B cell (primary cell): ENCODE measurements at regions not wholly inside any gene's neighbourhood (a gene's known extent, or its start where the extent isn't known, plus 50 kb on each side); places are given as distances from the start of the nearest gene placed in this dataset.

Experiments
- ATAC-seq: fragments of 200-7000 bp; cut with Tn5 transposase; one replicate; pipeline ENCODE4 v1.10.0; 2021; ENCODE audit warnings: low read depth, mild to moderate bottlenecking, moderate number of reproducible peaks, moderate library complexity
- CTCF ChIA-PET: fragments of 350-600 bp; sonication (Branson Sonifier 250); formaldehyde crosslinking; loops from one replicate; lab custom pipeline; 2021; ENCODE audit warnings: antibody characterized with exemption, inconsistent platforms; lab: Charles Lee
- POLR2A ChIA-PET: fragments of 350-600 bp; sonication (Branson Sonifier 250); formaldehyde crosslinking; loops from one replicate; lab custom pipeline; 2021; ENCODE audit warnings: antibody characterized with exemption; lab: Charles Lee
- DNase-seq: peaks from one replicate; pipeline ENCODE4 v3.0.0; 2013
- H2AFZ ChIP-seq: 2 replicates; pipeline ENCODE4 v1.6.1; 2012; ENCODE audit warnings: mild to moderate bottlenecking, low read depth, low read length; ENCODE audit not compliant: insufficient read depth, poor library complexity, severe bottlenecking
- H3K27ac ChIP-seq, 2 donors: 1 replicate in 1 of 2; 2 replicates in 1 of 2; pipeline ENCODE4 v1.5.1; 2012 to 2013; ENCODE audit warnings: low read length in 2 of 2, mild to moderate bottlenecking in 2 of 2, moderate library complexity in 1 of 2
- H3K27me3 ChIP-seq, 4 experiments: fragments of 200-600 bp in 1 of 4; sonication (generic) in 1 of 4; replicated peaks in 1 of 4; 1 replicate in 2 of 4; 2 replicates in 2 of 4; pipeline versions ENCODE4 v1.6.1 to v1.7.0; 2013 to 2016; ENCODE audit warnings: low read length in 3 of 4, mild to moderate bottlenecking in 2 of 4, mixed read lengths in 1 of 4, moderate library complexity in 1 of 4; ENCODE audit not compliant: insufficient read depth in 4 of 4, control insufficient read depth in 3 of 4; ENCODE audit errors: control extremely low read depth in 1 of 4
- H3K36me3 ChIP-seq, 2 experiments: replicated peaks in 1 of 2; 1 replicate in 1 of 2; 2 replicates in 1 of 2; pipeline versions ENCODE4 v1.6.1 to v1.7.1; 2013; ENCODE audit warnings: low read length in 1 of 2; ENCODE audit not compliant: insufficient read depth in 2 of 2, control insufficient read depth in 1 of 2; ENCODE audit errors: control extremely low read depth in 1 of 2, extremely low read depth in 1 of 2
- H3K4me1 ChIP-seq, 2 donors: fragments of 200-600 bp in 1 of 2; sonication (generic) in 1 of 2; 1 replicate in 1 of 2; 2 replicates in 1 of 2; pipeline versions ENCODE4 v1.5.1 to v1.6.1; 2013 to 2017; ENCODE audit warnings: low read length in 2 of 2; ENCODE audit not compliant: control insufficient read depth in 2 of 2, insufficient read depth in 2 of 2
- H3K4me2 ChIP-seq: replicated peaks from 2 replicates; pipeline ENCODE3; 2012; ENCODE audit warnings: mild to moderate bottlenecking, low read depth, low read length; ENCODE audit not compliant: poor library complexity, severe bottlenecking
- H3K4me3 ChIP-seq, 5 experiments: fragments of 200-600 bp in 1 of 5; sonication (generic) in 1 of 5; 1 replicate in 3 of 5; 2 replicates in 2 of 5; pipeline versions ENCODE4 v1.5.1 to v1.7.0; 2011 to 2016; ENCODE audit warnings: low read length in 4 of 5, mild to moderate bottlenecking in 4 of 5, low read depth in 2 of 5, control low read depth in 1 of 5, moderate library complexity in 1 of 5; ENCODE audit not compliant: insufficient read depth in 1 of 5; ENCODE audit errors: control extremely low read depth in 1 of 5, extremely low read depth in 1 of 5
- H3K79me2 ChIP-seq: fragments of 200-600 bp; sonication (generic); one replicate; pipeline ENCODE4 v1.6.0; 2016; ENCODE audit warnings: low read length; ENCODE audit not compliant: control insufficient read depth, insufficient read depth
- H3K9ac ChIP-seq: fragments of 200-600 bp; sonication (generic); 2 replicates; pipeline ENCODE4 v1.6.1; 2017; ENCODE audit warnings: mild to moderate bottlenecking, low read length, moderate library complexity
- H3K9me3 ChIP-seq, 3 donors: one replicate each; pipeline versions ENCODE4 v1.6.1 to v1.7.1; 2013; ENCODE audit warnings: low read length in 2 of 3; ENCODE audit not compliant: control insufficient read depth in 2 of 3, insufficient read depth in 1 of 3; ENCODE audit errors: control extremely low read depth in 1 of 3
- H4K20me1 ChIP-seq: 2 replicates; pipeline ENCODE4 v1.6.0; 2012; ENCODE audit warnings: mild to moderate bottlenecking, low read length; ENCODE audit not compliant: insufficient read depth, control insufficient read depth, poor library complexity, severe bottlenecking
- H3K27ac Mint-ChIP-seq: one replicate; pipeline ENCODE4 v1.8.0; 2021; ENCODE audit warnings: mixed read lengths
- H3K27me3 Mint-ChIP-seq: one replicate; pipeline ENCODE4 v1.8.0; 2021; ENCODE audit warnings: mixed read lengths
- H3K4me1 Mint-ChIP-seq: one replicate; pipeline ENCODE4 v1.8.0; 2021; ENCODE audit warnings: mixed read lengths
- H3K4me3 Mint-ChIP-seq: one replicate; pipeline ENCODE4 v1.8.0; 2021; ENCODE audit warnings: mixed read lengths
- H3K9me3 Mint-ChIP-seq: one replicate; pipeline ENCODE4 v1.8.0; 2022; ENCODE audit warnings: mixed read lengths; ENCODE audit not compliant: insufficient read depth
- EZH2 ChIP-seq: IDR thresholded peaks from 2 replicates; pipeline ENCODE4 v1.6.1; 2012; ENCODE audit warnings: borderline replicate concordance, low read depth, mild to moderate bottlenecking, moderate library complexity, low read length; ENCODE audit not compliant: insufficient read depth, poor library complexity, severe bottlenecking
- WGBS: methylation state at CpG from one replicate; pipeline ENCODE4 v1.1.5; 2013; ENCODE audit warnings: missing lambda C conversion rate; ENCODE audit not compliant: insufficient coverage; 5-methylcytosine and 5-hydroxymethylcytosine counted together
- intact Hi-C: fragments of 100-400 bp; cut with micrococcal nuclease; formaldehyde crosslinking; loops from one replicate; pipeline ENCODE4 v1.10.0; 2022
- TF ChIP-seq, protein P1 (sequence below): fragments of 200-600 bp; IDR thresholded peaks from one replicate; pipeline ENCODE4 v1.8.0; 2022; ENCODE audit warnings: antibody characterized with exemption, mild to moderate bottlenecking

DNA sequence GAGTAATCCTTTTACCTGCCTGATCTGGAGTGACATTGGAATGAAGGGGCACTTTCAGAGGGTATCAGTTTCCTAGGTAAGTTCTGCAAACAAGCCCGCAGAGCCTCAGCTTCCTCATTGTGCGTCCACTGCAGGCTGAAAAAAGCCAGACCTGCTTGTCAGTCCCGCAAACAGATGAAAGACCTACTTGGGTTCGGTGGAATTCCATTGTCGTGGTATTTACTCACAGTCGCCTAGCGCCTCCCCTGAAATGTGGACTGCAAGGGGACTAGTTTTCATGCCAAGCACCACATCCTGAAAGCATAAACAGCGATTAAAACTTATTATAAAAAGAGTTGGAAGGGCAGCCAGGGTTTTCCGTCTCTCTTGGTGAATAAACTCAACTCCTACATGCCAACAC, 121.5 kb downstream of the PAX1 start:
- peaks cover 2% of the 10 kb centered on the region for H3K9me3 Mint-ChIP-seq
- no peaks in the 10 kb centered on the region for H3K4me1 ChIP-seq
- H3K4me2 ChIP-seq = no peak overlapping the region
- H3K4me3 ChIP-seq = no peak overlapping the region
- POLR2A ChIA-PET = no interaction called here
- no peaks in the 10 kb centered on the region for H3K27me3 ChIP-seq
- CTCF ChIA-PET = no interaction called here
- TF ChIP-seq EZH2 = no peak
- TF ChIP-seq, protein P1, sequence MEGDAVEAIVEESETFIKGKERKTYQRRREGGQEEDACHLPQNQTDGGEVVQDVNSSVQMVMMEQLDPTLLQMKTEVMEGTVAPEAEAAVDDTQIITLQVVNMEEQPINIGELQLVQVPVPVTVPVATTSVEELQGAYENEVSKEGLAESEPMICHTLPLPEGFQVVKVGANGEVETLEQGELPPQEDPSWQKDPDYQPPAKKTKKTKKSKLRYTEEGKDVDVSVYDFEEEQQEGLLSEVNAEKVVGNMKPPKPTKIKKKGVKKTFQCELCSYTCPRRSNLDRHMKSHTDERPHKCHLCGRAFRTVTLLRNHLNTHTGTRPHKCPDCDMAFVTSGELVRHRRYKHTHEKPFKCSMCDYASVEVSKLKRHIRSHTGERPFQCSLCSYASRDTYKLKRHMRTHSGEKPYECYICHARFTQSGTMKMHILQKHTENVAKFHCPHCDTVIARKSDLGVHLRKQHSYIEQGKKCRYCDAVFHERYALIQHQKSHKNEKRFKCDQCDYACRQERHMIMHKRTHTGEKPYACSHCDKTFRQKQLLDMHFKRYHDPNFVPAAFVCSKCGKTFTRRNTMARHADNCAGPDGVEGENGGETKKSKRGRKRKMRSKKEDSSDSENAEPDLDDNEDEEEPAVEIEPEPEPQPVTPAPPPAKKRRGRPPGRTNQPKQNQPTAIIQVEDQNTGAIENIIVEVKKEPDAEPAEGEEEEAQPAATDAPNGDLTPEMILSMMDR = no peak
- no peak overlapping the region for H3K27ac ChIP-seq
- WGBS = 44% methylated on average over 2 of the region's 9 CpGs
- no peak overlapping the region for H3K27ac Mint-ChIP-seq
- H2AFZ ChIP-seq = no peak overlapping the region
- H3K27me3 Mint-ChIP-seq = no peaks in the 10 kb centered on the region
- H3K4me1 Mint-ChIP-seq = no peaks in the 10 kb centered on the region
- intact Hi-C loops = no loop called here
- no peaks in the 10 kb centered on the region for H3K79me2 ChIP-seq
- no peaks in the 10 kb centered on the region for H3K36me3 ChIP-seq
- H3K4me3 Mint-ChIP-seq = no peak overlapping the region
- no peak for ATAC-seq
- peaks cover 0 to 4% (median 0%) of the 10 kb centered on the region in 3 donors for H3K9me3 ChIP-seq
- H4K20me1 ChIP-seq = no peaks in the 10 kb centered on the region
- H3K9ac ChIP-seq = no peak overlapping the region
- DNase-seq = no peak

DNA sequence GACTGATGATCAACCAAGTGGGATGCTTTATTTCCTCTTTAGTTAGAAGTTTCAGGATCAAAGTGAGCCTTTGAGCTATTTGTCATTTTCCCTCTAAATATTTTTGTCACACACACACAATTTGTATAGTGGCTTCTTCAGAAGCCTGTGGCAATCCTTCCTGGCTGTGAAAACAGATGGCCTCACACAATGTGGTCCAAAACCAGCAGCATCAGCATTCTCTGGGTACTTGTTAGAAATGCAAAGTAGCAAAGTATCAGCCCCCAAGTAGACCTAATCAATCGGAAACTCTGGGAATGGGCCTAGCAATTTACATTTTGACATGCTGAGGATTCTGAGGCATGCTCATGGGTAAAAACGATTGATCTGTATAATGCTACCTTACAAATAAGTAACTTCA, 115.9 kb downstream of the PAX1 start:
- no peaks in the 10 kb centered on the region for H3K27me3 ChIP-seq
- Mint-ChIP-seq H3K4me3 (no peak overlapping the region), H3K27me3 (no peaks in the 10 kb centered on the region), H3K27ac (no peak overlapping the region), H3K4me1 (no peaks in the 10 kb centered on the region), H3K9me3 (peaks cover 2% of the 10 kb centered on the region)
- TF ChIP-seq, protein P1 = no peak
- TF ChIP-seq EZH2 = no peak
- no peak overlapping the region for H3K4me3 ChIP-seq
- intact Hi-C loops = no loop called here
- no CpG with 5 or more reads among the region's 2 CpGs for WGBS
- no peaks in the 10 kb centered on the region for H4K20me1 ChIP-seq
- POLR2A ChIA-PET = no interaction called here
- no peaks in the 10 kb centered on the region for H3K4me1 ChIP-seq
- H3K9ac ChIP-seq = no peak overlapping the region
- no peak overlapping the region for H3K27ac ChIP-seq
- H3K79me2 ChIP-seq = no peaks in the 10 kb centered on the region
- H3K36me3 ChIP-seq = no peaks in the 10 kb centered on the region
- DNase-seq (no peak), ATAC-seq (no peak)
- no peak overlapping the region for H3K4me2 ChIP-seq
- CTCF ChIA-PET = no interaction called here
- no peaks in the 10 kb centered on the region for H3K9me3 ChIP-seq
- H2AFZ ChIP-seq = no peak overlapping the region
